HG02938 (cell line): ENCODE measurements at regions not wholly inside any gene's neighbourhood (a gene's known extent, or its start where the extent isn't known, plus 50 kb on each side); places are given as distances from the start of the nearest gene placed in this dataset.
A peak's percentile ranks its signal among the peaks of the same experiment; 100 is the strongest.
"Not testable (repeated sequence)": the region's sequence is repeated elsewhere in the genome, so short reads cannot be mapped to it uniquely, and the experiment has no call there.

Experiments used
- ATAC-seq: cut with Tn5 transposase; IDR thresholded peaks from one replicate; pipeline ENCODE4 v1.9.1; 2021; ENCODE audit warnings: mild to moderate bottlenecking, moderate library complexity; ENCODE audit not compliant: unreplicated experiment

DNA sequence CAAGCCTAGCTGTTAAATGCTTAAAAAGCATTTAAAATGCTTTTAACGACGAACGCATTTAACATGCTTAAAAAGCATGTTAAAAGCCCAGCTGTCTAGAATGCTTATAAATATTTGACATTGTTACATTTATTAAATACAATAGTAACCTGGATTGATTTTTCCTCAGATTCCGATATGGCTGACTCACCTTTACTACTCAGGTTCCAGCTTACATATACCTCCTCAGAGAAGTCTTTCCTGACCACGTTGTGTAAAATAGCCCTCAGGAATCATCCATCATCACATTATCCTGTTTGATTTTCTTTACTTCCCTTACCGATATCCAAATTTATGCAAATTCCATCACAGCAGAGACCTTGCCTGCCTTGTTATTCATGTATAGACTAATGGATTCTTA, 51.4 kb downstream of the SLC41A2 start:
- ATAC-seq = no peak

DNA sequence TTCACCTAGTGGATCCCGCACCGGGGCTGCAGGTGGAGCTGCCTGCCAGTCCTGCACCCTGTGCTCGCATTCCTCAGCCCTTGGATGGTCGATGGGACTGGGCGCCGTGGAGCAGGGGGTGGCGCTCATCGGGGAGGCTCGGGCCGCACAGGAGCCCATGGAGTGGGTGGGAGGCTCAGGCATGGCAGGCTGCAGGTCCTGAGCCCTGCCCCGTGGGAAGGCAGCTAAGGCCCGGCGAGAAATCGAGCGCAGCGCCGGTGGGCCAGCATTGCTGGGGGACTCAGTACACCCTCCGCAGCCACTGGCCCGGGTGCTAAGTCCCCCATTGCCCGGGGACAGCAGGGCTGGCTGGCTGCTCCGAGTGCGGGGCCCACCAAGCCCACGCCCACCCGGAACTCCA, 52.6 kb downstream of the SLC41A2 start:
- ATAC-seq = not testable (repeated sequence)

DNA sequence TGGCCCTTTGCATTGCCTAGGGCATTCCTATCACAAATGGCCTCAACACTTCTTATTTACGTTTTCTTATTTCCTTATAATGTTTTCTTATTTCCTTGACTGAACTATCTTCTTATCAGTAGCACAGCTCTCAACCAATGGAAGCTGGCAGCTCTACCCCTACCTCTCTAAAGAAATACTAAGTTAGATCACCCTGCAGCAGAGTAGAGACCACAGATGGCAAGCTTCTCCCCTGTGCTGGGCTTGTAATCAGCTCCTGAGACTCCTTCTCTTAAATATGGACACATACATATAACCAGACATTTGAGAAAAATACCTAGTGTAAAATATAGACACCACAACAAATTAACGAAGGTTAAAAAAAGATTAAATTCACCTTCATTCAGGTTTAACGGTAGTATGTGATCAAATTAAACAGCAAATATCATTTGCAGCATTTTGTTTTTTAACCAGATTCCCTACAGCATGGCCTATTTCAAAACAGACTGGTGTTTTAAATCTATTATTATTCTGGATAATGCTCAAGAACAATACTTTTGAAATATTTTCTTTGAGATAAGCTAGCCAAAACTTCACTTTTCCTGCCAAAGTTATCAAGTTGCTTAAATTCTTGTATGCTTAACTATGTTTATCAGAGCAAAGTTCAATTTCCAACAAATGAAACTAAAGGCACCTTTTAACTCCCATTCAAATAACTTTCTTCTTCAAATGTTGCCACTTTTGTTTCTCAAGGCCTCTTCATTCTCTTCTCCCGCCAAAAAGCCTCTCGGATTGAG, 54.3 kb downstream of the SLC41A2 start:
- no peak for ATAC-seq

DNA sequence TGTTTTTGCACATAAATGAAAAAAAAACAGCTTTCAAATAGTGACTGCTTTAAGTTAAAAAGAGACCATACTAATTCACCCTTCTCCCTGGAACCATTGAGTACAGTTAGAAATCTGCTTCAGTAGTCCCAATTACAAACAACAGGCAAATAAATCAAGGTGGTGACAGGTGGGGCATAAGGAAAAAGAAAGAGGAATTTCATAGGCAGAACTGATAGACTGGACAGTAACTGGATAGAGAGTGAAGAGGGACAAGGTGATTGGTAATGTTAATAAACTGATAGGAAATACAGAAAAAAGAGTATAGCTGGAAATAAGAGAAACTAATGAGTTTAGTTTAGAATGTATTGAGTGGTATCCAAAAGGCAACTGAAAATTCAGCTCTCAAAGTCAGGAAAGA, 56.0 kb downstream of the SLC41A2 start:
- ATAC-seq = no peak

DNA sequence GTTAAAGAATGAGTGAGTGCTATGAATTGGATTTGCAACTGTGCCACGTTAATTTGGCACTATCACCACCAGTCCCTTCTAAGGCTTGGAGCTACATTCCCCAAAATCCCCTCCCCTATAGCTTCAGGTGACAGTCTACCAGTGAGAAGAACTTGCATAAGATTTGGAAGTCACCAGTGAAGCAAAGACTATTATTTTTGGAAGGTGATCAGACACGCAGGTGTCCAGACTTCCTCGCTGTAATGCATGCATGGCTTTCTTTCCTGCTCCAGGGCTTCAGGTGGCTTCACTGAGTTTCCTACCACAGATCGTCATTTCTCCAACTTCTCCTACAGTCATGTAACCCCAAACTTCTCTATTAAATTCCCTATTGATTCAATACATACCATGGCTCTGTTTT, 61.4 kb downstream of the SLC41A2 start:
- ATAC-seq = no peak

DNA sequence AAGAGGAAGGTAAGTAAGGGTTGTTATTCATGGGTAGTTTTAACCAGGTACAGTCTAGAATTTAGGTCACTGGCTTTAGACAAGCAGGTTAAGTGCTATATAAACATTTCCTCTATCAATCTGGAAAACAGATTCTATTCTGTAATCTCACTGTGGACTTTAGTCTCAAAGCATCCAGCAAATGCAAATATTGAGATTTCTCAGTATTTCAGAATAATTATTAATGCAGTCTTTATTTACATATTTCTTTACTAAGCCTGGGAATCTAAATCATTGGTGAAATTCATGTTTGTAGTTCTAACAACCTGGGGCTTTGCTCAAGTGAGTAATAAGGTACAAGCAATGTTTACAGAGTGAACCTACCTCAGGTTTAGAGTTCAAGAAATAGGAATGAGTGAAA, 61.9 kb downstream of the SLC41A2 start:
- no peak for ATAC-seq

DNA sequence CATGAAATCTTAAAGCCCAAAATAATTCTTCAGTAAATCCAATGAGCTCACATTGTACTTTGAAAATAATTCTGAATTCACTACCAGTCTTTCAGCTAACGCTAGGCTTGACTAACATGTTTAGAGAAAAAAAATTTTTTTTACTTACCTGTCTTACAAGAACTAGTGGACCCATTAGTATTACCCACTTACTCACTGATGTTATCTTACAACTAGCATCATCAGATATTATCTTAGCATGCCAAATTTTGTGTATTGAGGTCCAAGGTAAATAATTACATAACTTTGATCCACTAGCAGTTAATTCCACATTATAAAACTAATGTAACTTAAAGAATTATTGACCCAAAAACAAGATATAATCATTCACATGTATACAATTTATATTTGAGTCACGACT, 62.7 kb downstream of the SLC41A2 start:
- no peak for ATAC-seq

DNA sequence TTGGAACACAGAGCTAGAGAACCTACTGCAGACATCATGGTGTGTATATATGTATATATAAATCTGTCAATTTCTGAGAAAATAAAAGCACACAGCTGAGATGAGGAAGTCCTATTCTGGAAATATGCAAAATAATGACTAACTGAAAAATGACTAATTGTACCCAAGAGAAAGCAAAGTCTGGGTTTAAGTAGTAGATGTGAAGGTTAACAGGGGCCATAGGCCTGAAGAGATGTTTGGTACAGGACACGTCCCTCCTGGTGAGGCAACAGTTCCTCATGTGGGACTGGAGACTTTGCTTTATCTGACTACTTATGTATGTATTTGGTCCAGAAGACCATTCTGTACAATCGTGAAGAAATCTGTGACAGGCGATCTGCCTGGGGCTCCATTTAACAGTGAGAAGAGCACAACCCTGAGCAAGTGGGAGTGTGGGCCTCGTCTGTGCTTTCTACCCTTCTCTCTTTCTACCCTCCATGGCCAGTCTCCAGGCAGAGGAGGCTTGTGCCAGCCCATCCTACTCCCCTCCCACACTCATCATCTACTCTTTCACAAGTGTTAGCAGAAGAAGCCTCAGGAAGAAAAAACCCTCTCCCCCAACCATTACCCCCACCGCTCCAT, 67.5 kb downstream of the SLC41A2 start:
- ATAC-seq = no peak

DNA sequence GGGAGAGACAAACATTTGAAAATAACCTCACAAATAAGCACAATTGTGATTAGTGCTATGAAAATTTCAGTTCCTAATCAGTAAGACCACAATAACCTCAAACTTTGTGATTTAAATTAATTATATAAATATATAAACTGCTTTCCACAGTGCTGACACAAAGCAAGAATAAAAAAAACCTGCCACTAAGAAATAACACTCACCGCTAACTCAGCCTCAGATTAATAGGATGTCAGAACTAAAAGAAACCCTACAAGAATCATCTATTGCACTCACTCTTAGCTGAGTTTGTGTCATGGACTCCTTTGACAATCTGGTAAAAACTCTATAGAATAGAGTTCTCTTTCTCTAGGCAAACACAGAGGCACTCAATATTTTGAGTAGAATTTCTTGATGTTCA, 68.4 kb downstream of the SLC41A2 start:
- ATAC-seq = no peak

DNA sequence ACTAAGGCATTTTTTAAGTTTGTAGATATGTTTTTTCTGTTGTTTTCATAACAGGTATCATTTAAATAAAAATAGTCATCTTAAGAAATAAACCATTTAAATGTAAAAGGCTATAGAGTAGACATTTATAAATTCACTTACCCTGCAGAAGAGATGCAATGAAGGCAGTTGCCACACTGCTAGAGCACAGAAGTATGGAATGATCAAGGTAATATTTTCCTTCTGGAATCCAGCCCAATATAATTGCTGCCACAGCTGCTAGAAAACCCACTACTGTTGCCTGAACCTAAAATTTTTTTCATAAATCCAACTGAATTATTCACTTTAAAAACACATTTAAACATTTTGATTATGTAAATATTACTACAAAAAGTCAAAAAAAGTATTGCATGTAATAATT, 69.2 kb downstream of the SLC41A2 start:
- ATAC-seq = no peak

DNA sequence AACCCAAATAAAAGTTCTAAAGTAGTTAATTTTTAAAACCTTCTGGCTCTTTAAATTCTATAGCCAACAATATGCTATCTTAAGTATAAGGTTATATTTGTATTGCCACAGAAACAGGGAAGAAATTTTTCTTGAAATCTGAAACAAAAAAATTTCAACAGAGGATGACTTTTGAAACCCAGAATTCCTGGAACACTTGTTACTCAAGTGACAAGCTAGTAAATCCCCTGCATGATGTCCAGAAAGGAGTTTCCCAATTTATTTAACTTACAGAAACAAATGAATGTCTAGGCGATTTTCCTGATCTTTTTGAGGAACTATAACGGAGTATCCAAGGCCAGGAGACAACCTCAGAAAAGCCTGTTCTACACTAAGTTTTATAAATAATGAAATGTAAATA, 69.6 kb downstream of the SLC41A2 start:
- no peak for ATAC-seq

DNA sequence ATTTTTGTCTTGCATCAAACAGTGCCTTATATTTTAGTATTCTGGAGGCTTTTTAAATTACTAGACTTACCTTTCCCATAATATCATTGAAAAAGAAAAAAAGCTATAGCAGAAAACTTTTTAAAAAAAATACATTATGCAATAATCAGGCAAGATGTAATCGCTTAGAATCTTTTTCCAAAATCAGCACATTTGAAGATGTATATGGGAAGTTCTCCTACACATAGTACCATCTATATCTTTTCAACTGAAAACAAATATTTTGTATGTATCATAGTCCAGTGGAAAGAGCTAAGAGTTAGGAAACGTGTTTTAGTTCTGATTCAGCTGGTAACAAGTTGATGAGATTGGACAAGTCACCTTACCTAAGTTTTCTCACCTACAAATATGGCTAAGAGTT, 70.6 kb downstream of the SLC41A2 start:
- no peak for ATAC-seq

DNA sequence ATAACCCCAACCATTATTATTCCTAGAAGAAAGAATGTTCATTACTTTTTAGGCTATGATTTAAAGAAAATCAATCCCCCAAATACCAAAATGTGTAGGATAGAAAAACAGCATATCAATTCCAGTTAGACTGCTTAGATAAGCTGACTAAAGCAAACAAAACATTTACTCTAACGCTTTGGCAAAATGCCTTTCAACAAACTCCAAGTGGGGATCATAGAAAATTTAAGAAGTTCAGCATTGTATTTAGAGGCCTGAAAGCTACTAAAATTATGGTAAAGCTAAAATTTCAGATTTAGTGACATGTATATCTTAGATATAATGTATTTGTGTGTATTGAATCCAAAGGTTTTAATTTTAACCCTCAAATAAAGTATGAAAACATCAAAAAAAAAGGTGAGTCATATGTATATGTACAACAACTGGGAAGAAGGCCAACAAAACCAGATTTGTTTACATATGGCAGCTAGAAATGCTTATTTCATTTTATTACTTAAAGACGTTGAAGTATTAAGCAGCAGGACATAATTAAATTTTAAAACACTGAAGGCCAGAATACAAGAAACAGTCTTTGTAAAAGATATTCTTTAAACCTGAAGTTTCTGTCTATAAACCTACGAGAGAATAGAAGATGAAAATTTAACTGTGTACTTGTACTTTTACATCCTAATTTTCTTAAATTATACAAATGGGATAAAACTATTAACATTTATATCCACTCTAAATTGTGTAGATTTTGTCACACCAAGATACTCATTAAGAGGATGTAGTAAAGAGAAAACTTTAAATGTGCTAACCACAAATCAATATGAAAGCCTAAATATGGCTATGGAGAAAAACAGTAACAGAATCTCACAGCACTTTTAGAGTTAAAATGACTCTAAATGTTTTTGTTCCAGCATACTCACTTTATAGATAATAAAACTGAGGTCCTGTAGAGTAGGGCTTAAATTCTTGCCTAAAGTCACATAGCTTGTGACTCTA, 71.4 kb downstream of the SLC41A2 start:
- no peak for ATAC-seq

DNA sequence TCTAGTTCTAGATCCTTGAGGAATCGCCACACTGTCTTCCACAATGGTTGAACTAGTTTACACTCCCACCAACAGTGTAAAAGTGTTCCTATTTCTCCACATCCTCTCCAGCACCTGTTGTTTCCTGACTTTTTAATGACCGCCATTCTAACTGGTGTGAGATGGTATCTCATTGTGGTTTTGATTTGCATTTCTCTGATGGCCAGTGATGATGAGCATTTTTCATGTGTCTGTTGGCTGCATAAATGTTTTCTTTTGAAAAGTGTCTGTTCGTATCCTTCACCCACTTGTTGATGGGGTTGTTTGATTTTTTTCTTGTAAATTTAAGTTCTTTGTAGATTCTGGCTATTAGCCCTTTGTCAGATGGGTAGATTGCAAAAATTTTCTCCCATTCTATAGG, 79.2 kb downstream of the SLC41A2 start:
- ATAC-seq = not testable (repeated sequence)

DNA sequence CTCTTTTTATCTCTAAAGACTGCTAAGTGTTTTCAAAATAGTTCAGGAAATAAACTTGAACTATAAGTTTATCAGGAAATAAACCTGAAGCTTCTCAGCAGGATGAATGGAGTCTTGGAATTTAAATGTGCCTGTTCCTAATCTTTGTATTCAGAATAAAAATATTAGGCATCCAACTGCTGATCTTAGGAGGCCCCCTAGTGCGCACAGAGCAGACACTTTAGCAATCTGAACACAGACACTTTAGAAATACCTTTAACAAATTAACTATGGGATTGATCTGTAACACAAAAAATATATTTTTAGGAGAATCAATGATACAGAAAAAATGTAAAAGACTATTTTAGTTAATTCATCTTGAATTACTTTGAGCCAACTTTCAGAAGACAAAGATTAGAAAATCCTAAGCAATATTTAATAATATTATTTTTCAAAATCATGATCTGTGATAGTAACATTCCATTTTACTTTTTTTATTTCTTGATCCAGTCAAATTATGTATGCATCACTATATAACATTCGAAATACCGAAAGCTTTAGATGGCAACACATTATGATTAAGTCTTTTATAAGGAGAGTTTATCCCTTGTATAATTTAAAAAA, 80.9 kb downstream of the SLC41A2 start:
- no peak for ATAC-seq

DNA sequence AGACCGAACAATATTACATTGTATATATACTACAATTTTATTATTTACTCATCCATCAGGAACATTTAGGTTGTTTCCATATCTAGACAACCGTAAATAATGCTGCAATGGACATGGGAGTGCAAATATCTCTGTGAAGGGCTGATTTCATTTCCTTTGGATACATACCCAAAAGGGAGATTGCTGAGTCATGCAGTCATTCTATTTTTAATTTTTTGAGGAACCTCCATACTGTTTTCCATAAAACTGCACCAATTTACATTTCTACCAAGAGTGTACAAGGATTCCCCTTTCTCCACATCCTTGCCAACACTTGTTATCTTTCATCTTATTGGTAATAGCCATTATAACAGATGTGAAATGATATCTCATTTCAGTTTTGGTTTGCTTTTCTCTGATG, 84.7 kb downstream of the SLC41A2 start:
- ATAC-seq = no peak

DNA sequence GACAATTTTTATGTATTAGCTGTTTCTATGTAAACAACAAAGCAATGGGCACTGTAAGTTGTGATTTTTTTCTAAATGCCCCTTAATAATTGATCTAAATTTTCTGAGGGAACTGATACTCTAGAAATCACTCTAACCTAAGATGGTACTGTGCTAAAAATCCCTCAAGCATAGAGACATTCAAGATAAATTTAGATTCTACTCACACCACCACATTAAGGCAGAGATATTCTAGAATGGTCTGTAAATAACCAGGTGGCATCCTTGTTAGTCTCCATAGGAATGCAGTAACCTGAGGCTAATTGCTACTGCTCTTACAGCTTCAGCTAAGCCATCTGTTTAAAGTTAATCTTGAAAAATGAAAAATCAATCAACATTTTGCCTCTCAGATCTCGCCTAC, 87.3 kb downstream of the SLC41A2 start:
- ATAC-seq = peak; percentile 70

DNA sequence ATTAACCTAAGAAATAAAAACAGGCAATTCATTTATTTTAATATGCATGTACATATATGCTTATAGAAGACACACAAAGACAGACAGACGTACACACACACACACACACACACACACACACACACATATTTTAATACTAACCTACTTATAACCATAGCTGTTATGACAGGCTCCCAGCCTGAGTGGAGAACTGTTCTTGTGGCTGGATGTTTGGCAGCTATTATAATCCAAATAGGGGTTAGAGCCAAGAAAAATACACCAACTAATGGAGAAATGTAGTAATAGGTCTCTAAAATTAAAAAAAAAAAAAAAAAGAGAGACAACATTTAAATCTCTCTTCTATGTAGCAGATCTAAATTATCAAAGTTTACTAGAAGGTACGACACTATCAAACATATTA, 91.8 kb downstream of the SLC41A2 start:
- no peak for ATAC-seq

DNA sequence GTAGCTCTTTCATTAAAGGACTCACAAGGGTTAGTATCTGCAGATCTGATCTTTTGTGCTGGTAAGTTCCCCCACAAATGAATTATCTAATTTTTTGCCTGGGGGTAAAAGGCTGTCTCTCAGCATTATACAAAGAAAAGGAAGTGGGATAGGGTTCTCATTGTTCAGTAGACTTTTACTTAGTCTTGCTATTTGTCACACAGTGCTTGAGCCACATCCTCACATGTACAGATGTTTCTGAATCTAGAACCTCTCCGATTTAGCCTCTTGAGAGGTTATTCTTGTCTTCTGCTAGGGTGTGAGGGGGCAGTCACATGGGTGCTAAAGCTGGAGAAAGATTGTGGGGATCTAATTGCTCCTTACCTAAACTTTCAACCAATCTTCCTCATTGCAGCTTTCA, 93.0 kb downstream of the SLC41A2 start:
- ATAC-seq = peak; percentile 62

DNA sequence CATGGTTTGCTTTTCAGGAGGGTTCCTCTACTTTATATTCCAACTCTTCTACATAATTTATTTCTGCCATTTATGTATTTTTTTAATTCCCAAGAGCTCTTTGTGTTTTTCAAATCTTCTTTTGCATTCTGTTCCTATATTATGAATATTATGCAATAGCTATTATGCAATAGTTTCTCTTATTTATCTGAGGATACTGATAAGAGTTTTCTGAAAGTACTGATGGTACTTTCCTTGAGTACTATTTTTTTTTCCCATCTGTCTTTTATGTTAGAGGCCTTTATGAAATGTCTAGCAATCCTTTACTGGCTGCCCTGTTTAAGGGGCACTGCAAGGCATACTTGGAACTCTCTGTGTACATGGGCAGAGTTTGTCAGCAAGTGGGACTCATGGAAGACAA, 93.4 kb downstream of the SLC41A2 start:
- no peak for ATAC-seq

DNA sequence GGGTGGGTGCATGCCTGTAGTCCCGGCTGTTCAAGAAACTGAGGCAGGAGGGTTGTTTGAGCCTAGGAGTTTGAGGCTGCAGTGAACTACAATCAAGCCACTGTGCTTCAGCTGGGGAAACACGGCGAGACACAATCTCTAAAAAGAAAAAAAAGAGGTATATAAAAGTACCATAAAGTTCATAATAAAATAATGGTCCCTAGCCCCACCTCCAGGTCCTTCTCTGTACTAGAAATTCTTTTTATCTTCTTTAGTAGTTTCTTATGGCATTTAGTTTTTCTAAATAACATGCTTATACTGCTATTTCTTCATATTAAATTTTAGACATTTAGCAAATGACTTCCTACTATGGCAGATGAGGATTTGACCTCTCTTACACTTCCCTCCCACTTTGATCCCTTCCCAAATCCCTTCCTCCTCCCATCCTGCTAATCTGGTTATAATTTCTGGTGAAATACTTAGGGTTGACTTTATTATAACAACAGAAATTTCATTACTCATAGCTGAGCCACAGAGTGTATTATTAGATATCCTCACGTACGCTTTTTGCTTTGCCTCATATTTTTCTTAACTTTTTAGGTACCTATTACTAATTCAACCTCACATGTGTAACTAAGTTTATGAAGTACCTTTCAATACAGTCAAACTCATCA, 94.7 kb downstream of the SLC41A2 start:
- no peak for ATAC-seq
